ENCODE measurements at regions not wholly inside any gene's neighbourhood (a gene's known extent, or its start where the extent isn't known, plus 50 kb on each side); places are given as distances from the start of the nearest gene placed in this dataset.

DNA sequence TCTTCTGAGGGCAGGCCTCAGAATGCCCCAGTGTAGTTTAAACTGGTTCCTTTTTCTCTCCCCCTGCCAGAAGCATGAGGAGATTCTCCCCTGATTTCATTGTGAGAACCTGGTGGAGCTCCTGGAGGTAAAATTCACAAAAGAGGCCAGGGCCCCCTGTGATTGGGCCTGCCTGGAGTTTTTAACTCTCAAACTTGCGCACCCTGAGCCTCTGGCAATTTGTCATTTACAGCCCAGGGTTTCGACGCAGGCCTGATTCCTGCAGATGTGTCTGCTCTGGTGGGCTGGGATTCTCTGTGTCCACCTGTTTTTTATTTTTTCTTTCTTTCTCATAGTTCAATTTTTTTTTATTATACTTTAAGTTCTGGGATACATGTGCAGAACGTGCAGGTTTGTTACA lies 157.9 kb downstream of the ASB1 start:
- no peak for DNase-seq

DNA sequence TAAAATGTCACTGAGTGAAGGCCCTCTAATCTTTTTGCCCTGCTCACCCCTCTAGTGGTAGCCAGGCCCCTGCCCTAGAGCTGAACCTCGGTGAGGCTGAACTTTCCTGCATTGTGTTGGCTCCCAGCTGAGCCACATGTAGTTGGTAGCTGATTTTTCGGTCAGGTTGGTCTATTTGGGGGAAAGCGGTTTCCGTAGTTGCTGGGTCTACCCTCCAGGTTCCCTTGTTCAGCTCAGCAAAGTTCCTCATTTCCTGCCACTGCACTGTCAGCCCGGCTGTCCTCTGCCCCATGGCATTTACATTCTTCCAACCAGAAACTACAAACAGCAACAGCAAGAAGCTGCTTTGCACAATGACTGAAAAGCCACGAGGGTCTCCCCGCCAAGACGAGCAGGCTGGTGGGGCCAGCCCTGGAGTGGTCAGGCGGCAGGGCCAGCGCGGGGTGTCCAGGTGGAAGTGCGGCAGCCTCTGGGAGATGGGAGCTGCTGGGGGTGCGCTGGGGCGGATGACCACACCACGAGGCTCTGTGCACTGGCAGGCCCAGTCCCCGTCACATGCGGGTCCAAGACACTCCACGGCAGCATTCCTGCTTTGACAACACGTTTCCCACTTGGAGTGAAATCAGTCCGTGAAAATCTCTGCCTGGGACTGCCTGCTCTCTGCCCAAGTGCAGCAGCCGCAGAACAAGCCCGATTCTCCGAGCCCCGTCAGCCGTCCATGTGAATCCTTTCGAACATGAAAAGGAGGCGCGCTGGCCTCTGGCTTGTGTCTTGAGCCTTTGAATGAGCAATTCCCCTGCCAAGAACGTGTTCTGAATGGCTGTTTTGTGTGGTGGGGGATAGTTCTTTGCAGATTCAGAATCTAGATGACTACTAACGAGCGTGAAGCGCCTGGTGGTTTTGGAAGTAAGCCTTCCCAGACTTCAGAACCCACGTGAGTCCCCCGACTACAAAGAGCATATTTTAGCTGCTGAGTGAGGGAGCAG lies 159.4 kb downstream of the ASB1 start:
- no peak for DNase-seq

DNA sequence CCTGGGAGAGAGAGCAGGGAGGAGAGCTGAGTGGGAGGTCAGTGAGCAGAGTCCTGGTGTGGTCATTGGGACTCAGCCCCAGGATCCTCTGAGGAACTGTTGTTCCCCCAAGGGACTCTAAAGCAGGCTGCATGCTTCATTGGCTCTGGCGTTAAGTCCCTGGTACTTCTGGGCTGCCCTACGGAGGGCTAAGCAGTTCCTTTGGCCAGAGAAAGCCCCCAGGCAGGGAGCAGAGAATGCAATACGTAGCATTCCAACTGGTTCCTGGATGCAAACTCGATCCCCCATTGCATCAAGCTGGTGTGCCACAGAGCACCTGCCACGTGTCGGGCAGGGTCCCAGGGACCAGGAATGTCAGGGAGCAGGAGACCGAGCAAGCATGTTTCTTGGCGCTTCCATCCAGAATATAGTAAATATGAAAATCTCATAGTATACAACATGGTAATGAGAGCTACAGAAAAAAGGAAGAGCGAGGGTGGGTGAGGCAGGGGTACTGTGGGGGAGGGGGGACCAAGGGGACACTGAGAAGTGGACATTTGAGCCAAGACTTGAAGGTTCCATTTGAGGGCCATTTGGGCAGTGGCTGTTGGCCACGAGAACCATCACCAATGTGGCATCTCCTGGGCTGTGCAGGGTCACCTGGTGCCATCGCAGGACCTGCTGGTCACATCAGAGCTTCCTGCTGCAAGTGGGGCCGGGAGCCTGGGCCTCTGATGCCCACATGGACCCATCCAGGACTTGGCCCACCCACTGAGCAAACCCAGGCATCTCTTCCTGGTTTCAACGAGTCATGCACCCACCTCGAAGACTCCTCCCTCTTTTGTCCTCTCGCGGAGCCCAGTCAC lies 160.4 kb downstream of the ASB1 start:
- DNase-seq = no peak

DNA sequence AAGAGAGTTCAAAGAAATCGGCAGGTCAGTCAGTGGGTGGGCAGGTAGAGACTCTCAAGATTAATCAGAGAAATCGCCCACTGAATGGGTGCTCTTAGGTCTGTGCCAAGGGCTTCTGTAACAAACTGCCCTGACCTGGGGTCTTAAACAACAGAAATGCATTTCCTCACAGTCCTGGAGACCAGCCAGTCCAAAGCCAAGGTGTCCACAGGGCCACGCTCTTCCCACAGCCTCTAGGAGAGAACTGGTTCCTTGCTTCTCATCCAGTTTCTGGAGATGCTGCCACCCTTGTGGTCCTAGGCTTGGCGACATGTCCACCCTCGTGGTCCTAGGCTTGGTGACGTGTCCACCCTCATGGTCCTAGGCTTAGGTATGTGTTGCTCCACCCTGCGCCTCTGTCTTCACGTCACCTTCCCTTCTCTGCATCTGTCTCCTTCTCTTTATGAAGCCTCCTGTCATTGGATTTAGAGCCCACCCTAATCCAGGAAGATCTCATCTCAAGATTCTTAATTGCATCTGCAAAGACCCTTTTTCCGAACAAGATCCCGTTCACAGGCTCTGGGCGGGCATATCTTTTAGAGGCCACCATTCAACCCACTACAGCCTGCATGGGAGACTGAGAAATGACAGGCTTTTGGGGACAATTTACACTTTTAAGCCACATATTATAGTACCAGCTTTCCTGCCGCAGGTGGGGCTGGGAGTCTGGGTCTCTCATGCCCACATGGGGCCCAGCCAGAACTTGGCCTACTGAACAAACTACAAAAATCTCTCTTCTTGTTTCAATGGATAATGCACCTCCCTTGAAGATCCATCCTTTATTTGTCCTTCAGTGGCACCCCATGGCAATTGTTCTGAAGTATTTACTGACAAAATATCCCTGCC lies 161.3 kb downstream of the ASB1 start:
- DNase-seq = no peak

DNA sequence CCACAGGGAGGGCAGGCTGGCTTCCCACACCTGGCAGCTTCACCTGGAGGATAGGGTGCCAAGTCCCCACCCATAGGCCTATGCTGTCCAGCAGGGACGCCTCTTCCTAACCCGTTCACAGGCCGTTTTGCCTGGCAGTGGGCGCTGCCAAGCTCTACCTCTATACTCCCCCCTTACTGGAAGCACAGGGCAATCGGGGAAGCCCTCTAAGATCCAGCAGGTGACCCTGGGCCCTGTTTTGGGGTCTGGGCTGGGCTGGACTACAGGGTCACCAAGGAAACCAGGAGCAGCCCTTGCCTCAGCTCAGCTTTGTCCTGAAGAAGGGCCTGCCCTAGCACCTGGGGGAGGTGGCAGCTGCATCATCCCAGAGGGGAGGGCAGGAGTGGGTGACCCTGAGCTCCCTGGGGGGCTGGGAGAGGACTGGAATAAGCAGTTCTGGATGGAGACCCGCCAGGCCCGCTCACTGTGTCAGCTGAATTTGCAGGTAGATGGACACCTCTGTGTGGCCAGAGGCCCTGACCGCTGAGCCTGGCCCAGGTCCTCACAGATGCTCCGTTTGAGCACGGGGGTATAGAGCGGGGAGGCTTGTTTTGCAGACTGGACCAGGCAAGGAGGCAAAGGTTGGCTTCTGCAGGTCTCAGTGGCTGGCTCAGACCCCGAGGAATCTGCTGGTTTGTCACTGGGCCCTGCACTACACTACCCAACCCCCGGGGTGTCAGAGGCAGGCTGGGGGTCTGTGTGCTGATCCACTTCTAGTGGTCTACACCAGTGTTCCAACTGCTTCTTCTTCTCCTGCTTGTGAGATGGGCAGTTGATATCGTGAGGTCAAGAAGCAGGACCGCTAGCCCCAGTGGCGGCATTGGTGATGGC lies 163.1 kb downstream of the ASB1 start:
- no peak for DNase-seq

DNA sequence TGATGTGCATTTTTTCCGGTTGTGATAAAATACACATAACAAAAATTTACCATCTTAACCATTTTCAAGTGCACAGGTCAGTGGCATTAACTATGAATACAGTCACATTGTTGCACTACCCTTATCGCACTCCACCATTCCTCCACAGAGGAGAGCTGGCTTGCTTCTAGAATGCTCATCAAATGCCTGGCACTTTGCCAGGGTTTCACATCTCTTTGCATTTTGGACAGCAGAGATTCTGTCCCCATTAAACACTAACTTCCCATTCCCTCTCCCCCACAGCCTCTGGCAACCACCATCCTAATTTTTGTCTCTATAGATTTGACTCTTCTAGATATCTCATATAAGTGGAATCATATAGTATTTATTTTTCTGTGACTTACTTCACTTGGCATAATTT lies 165.0 kb downstream of the ASB1 start:
- DNase-seq = no peak

DNA sequence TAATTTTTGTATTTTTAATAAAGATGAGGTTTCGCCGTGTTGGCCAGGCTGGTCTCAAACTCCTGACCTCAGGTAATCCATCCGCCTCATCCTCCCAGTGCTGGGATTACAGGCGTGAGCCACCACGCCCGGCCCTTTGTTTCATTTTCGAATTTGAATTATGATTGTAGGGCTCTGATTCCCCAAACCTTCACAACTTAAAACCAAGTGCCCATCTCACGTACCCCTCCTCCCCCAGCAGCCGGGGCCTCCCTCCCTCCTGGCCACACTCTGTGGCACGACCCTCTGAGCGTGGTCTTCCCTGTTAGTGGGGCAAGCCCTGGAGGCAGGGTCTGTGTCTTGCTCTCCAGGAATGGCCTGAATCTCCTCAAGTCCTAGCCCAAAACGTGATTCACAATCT lies 166.5 kb downstream of the ASB1 start:
- DNase-seq = no peak

DNA sequence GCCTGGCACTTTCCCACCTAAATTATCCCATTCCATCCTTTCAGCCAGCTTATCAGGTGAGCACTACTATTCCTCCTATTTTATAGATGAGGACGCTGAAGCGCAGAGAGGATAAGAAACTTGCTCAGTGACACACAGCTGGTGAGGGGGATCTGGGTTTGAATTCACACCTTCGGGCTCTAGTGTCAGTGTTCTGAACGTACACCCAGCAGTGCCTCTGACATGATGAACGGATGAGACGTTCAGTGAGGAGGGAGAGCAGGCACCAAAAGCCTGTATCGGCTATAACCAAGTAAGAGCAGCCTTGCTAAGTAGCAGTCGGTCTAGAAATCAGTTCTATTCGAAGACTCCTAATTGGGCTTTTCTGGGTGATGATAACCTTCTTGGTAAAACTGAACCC lies 167.0 kb downstream of the ASB1 start:
- DNase-seq = no peak

DNA sequence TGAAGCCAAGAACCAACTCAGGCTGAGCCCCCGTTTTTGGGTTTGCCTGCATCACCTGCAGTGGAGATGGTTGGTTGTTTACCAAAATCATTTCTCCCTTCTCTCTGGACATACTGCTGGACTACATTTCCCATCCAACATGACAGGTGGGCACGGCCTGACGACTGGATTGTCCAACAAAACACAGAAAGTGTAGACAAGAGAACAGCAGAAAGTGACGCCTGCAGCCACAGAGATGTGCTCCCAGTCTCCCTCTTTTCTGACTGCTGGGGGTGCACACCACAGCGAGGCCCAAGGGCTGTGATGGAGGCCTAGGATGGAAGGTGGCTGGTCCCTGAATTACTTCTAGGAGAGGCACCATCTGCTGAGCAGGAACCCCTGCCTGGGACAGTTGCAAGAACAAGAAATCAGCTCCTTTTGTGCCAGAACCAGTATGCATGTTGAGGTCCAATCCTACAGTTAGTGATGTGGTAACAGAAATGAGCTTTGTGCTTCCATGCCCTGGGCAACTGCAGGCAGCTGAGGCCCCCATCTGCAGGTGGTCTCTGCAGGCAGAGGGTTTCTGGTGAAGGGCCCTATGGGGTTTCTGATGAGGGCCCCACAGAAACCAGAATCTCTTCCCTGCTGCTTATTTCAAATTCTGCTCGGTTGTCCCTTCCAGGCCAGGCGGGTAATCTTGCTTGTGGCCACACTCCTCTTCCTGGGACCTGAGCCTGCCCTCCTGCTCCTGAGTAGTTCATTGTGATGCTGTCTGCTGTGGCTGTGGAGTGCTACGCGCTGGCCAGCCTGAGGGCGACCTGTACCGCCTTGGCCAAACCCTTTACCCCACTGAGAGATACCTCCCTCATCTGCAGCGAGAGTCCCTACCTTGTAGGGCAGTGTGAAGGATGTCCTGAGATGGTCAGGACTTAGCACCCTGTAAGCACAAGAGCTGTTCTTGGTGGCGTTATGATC lies 168.3 kb downstream of the ASB1 start:
- no peak for DNase-seq

DNA sequence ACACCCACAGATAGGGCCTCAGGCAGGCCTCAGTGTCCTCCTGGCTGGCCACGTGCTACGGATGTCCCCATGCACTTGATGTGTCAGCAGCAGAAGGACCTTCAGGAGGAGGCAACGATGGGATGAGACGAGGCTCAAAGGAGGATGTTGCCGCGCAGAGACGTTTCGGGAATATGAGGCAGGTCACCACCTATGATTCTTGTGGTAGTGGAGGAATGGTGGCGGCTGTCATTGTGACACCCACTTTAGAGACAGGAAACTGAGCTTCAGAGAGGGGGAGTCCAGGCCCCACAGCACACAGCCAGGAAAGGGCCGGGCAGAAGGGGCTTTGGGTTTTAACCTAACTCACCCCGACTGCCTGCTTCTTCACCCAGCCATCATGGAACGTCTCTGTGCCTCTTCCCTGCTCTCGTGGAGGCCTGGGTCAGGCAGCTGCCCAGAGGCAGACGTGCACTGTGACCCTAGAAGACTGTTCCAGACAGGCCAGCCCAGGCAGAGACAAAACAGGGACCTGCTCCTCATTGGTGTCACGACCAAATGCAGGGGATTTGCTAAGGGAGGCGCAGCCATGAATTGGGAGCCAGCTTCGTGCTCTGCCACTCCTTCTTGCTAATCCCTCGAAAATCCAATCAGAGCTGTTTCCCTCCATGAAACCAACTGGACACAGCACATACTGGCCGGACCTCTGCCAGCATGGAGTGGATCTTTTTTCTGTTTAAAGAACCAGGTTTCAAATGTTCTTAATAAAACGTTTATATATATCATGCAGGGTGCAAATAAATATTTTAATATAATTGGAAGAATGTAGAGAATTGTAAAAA lies 169.2 kb downstream of the ASB1 start:
- DNase-seq = no peak

DNA sequence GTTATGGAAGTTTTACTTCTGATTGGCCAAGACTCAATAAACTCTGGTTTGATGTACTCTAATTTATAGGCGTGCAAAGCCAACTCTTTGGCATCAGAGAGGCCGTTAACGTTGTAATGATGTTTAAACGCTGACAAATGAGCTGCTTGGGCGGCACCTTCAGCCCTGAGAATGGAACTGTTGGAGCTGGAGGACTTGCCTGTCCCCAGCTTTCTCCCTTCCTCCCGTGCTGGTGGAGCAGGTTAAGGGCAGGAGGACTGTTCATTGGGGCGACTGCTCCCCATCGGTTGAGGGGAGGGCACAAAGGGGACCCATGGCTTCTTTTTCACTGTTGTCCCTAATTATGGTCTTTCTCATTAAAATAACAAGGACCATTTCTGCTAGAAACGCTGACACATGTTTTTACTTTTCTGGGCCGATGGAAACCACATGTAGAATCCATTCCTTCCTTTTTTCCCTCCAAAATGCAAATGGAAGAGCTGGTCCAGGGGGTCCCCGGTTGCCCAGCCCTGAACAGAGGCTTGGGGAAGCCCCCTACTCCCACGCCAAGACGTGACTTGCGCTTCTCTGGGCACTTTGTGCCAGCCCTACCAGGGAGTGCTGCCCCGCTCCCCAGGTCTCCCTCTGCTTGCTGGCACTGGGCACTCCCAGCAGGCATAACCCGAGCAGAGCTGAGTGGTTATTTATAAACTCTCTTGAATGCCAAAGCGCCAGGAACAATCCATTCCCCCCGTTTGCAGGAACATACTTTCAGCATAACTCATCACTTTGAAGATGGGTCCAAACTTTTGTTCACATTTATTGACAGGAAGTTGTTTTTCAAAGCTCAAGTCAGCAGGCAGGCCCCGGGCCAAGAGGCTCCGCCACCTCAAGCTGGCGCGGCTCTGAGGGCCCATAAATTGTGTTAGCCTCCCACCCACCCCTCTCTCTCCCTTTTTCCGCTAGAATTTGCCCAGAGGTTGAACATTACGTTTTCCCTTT lies 170.1 kb downstream of the ASB1 start:
- no peak for DNase-seq

DNA sequence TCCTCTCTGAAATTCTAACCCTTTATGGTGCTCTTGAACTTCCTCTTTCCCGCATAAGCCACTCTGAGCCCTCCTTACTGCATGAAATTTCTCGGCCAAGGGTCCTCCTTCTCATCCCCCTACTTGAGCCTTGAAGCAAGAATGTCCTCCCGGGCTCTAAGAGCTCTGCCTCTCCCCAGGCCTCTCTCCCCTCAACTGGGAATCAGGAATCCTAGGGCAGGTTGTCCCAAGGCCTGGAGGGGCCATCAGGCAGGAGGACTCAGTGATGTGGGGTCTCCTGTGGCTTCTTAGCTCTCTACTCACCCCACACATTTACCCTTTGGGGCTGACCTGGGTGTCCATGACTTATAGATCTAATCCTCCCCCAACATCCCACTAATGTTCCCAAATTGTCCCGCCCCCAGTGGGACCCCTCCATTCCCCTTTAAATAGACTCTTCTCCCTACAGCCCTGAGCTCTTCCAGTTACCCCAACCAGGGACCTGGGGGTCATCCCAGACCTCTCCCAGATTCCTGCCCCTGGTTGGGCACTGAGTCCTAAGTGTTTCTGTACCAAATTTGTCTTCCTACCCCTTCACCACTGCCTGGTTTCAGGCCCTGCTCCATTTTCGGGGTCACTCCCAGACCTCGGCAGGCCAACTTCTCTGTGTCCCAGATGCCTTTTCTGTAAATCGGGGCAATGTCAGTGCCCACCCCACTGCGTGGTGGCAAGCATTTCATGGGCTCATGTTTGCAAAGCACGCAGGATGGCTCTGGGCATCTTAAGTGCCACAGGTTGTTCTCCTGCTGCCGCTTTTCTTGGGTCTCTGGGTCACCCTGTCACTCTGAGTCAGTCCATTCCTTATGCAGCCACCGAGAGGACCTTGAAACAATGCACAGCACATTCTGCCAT lies 171.2 kb downstream of the ASB1 start:
- DNase-seq = no peak

DNA sequence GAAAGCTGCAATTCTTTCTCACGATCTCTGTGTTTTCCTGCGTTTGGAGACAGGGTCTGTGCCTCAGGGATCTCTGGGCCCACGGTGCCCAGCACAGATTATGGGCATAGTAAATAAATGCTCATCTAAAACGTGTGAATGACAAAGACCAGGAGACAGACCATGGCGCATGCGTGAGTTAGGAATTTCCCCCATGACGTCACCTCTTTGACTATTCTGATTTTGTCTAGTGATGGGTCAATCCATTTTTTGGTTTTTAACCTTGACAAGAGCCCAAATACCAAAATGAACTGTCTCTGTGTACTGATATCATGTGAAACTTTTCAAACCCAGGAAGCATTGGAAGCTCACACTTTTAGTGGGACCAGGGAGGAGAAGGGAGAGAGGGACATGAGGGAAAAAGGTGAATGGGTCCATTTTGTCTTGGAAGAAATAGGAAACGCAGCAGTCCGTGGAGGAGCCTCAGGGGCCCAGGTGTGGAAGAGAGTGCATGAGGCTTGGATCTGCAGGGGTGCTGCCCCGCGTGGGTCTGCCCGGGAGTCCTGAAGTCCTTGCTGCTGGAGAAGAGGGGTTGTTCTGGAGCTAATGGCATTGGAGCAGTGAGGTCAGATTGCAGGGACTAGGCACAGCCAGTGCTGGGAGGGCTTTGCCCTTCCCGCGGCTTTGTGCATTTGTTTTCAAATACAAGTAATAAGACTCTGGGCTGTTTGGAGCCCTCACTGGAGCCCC lies 172.2 kb downstream of the ASB1 start:
- no peak for DNase-seq

DNA sequence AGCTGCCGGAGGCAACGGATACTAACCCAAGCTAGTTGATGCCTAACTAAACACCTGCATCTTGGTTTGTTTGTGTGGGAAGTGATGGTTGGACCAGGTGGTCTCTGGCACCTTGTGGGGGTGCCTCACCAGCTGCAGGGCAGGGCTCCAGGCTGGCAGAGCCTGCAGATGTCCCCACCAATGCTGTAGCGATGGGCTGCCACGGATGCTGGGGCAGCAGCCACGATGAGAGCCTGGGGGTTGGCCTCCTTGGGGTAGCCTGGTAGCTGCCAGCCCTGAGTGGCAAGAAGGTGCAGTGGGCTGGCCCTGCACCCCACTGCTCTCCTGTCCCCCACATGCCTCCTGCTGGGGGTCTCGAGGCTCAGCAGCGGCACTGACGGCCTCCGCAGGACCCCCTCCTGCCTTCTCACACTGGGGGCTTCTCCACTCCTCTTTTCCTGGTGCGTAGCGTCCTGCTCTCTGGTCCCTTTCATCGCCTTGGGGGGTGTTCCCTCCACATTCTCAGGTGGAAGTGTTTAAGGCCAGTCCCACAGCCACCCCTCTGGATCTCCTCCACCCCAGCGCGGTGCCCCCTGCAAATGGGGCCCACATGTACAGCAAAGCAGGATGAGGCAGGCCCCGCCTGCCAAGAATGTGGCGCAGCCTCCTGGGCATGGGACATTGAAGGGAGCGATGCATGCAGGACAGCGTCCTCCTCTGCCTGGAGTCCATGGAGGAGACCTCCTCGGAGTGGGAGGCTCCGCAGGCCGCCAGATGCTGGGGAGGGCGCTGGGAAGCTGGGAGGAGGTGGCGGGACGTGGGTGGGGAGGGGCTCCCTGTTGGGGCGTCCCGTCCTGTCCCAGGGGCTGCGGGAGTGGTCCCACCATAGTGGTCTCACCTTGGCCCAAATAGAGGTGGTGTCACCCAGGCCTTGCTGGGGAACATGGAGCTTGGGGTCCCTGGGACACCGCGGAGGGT lies 173.1 kb downstream of the ASB1 start:
- DNase-seq = no peak

Data from activated CD4-positive, alpha-beta T cell treated with anti-CD3 and anti-CD28 coated beads for 48 hours (primary cell).